H1 (cell line): ENCODE measurements at regions not wholly inside any gene's neighbourhood (a gene's known extent, or its start where the extent isn't known, plus 50 kb on each side); places are given as distances from the start of the nearest gene placed in this dataset.

Experiments used
- BRCA1 ChIP-seq: IDR thresholded peaks from 2 replicates; pipeline ENCODE4 v1.6.1; 2012; ENCODE audit warnings: low read depth, low read length, improper control_type of control experiment
- CBX8 ChIP-seq: fragments of 300-800, 300-1000 bp; sonication (generic); IDR thresholded peaks from 2 replicates; pipeline ENCODE4 v1.7.1; 2016; ENCODE audit warnings: low read depth, low read length, borderline replicate concordance
- CEBPB ChIP-seq: IDR thresholded peaks from 2 replicates; pipeline ENCODE4 v1.6.1; 2012; ENCODE audit warnings: low read depth, low read length
- JUND ChIP-seq: IDR thresholded peaks from 2 replicates; pipeline ENCODE4 v1.6.1; 2011; ENCODE audit warnings: mild to moderate bottlenecking, improper control_type of control experiment, low read length
- KDM1A ChIP-seq: fragments of 200-600, 300-600 bp; sonication (generic); IDR thresholded peaks from 2 replicates; pipeline ENCODE4 v1.7.1; 2016; ENCODE audit warnings: mild to moderate bottlenecking, low read length, borderline replicate concordance
- MAX ChIP-seq: IDR thresholded peaks from 2 replicates; pipeline ENCODE4 v1.6.1; 2012; ENCODE audit warnings: inconsistent platforms
- TAF1 ChIP-seq: IDR thresholded peaks from 2 replicates; pipeline ENCODE4 v1.6.1; 2011; ENCODE audit warnings: mild to moderate bottlenecking, low read depth, low read length

GRCh38 chr12:94039199-94039840, 109.1 kb upstream of the PLXNC1 start (continued):
- TF ChIP-seq BRCA1 (no peak), CBX8 (no peak), TAF1 (no peak), MAX (no peak), CEBPB (no peak), JUND (no peak), KDM1A (no peak)
